GM18870 (cell line): ENCODE measurements at regions not wholly inside any gene's neighbourhood (a gene's known extent, or its start where the extent isn't known, plus 50 kb on each side); places are given as distances from the start of the nearest gene placed in this dataset.

Experiments
- ATAC-seq: cut with Tn5 transposase; IDR thresholded peaks from one replicate; pipeline ENCODE4 v1.9.1; 2021; ENCODE audit warnings: moderate library complexity; ENCODE audit not compliant: unreplicated experiment

- no peak for ATAC-seq
Observed at GRCh38 chr5:112112346-112112745, 306.7 kb downstream of the EPB41L4A start.

GRCh38 chr5:112109331-112110007 is 309.6 kb downstream of the EPB41L4A start:
- ATAC-seq = no peak

- no peak for ATAC-seq
Observed at GRCh38 chr5:112106878-112107277, 312.2 kb downstream of the EPB41L4A start.

GRCh38 chr5:112097768-112098167 is 321.3 kb downstream of the EPB41L4A start:
- no peak for ATAC-seq

- ATAC-seq = no peak
Observed at GRCh38 chr5:112087222-112087621, 330.2 kb upstream of the NREP start.

GRCh38 chr5:112086740-112087139 is 329.7 kb upstream of the NREP start:
- ATAC-seq = no peak

GRCh38 chr5:112084149-112084548 is 327.2 kb upstream of the NREP start:
- ATAC-seq = no peak

GRCh38 chr5:112083623-112084022 is 326.6 kb upstream of the NREP start:
- no peak for ATAC-seq

GRCh38 chr5:112077180-112077579 is 320.2 kb upstream of the NREP start:
- peak; percentile 86 for ATAC-seq

GRCh38 chr5:112070022-112070421 is 313.0 kb upstream of the NREP start:
- no peak for ATAC-seq

- no peak for ATAC-seq
Observed at GRCh38 chr5:112069329-112069728, 312.3 kb upstream of the NREP start.

- ATAC-seq = no peak
Observed at GRCh38 chr5:112068593-112068992, 311.6 kb upstream of the NREP start.

- ATAC-seq = no peak
Observed at GRCh38 chr5:112065781-112066180, 308.8 kb upstream of the NREP start.

GRCh38 chr5:112064956-112065355 is 308.0 kb upstream of the NREP start:
- peak; percentile 65 for ATAC-seq

GRCh38 chr5:112064271-112064701 is 307.3 kb upstream of the NREP start:
- ATAC-seq = no peak

GRCh38 chr5:112063856-112064255 is 306.9 kb upstream of the NREP start:
- no peak for ATAC-seq

- ATAC-seq = no peak
Observed at GRCh38 chr5:112063191-112063590, 306.2 kb upstream of the NREP start.

GRCh38 chr5:112062181-112062580 is 305.2 kb upstream of the NREP start:
- ATAC-seq = no peak

- no peak for ATAC-seq
Observed at GRCh38 chr5:112061666-112062065, 304.7 kb upstream of the NREP start.

- ATAC-seq = no peak
Observed at GRCh38 chr5:112059579-112060135, 302.7 kb upstream of the NREP start.

- no peak for ATAC-seq
Observed at GRCh38 chr5:112049738-112050137, 292.7 kb upstream of the NREP start.

- no peak for ATAC-seq
Observed at GRCh38 chr5:112036206-112036605, 279.2 kb upstream of the NREP start.

GRCh38 chr5:112034421-112034979 is 277.5 kb upstream of the NREP start:
- ATAC-seq = no peak
